Breast epithelium (tissue), 4 donors: ENCODE measurements at regions not wholly inside any gene's neighbourhood (a gene's known extent, or its start where the extent isn't known, plus 50 kb on each side); places are given as distances from the start of the nearest gene placed in this dataset.
A peak's percentile ranks its signal among the peaks of the same experiment; 100 is the strongest.

Source experiments
- DNase-seq, 2 donors: peaks; one replicate each; pipeline ENCODE4 v3.0.0-alpha.2; 2019; ENCODE audit warnings: low spot score in 2 of 2
- H3K27ac ChIP-seq, 2 donors: fragments of 200-600 bp; sonication (generic) in 1 of 2; one replicate each; pipeline ENCODE4 v1.5.1; 2016 to 2019; ENCODE audit warnings: mild to moderate bottlenecking in 1 of 2
- H3K27me3 ChIP-seq, 2 donors: fragments of 200-600 bp; sonication (generic) in 1 of 2; one replicate each; pipeline versions ENCODE4 v1.5.1 to v1.6.0; 2017 to 2019; ENCODE audit warnings: control low read depth in 1 of 2, mild to moderate bottlenecking in 1 of 2
- H3K36me3 ChIP-seq: fragments of 200-600 bp; one replicate; pipeline ENCODE4 v1.5.1; 2019
- H3K4me1 ChIP-seq, 2 donors: fragments of 200-600 bp; sonication (generic); one replicate each; pipeline ENCODE4 v1.5.1; 2016 to 2019; ENCODE audit warnings: control low read depth in 1 of 2
- H3K4me3 ChIP-seq, 3 donors: fragments of 200-600 bp; sonication (generic); 1 replicate in 2 of 3; 2 replicates in 1 of 3; pipeline ENCODE4 v1.5.1; 2016 to 2019; ENCODE audit warnings: mild to moderate bottlenecking in 3 of 3, moderate library complexity in 2 of 3
- H3K9me3 ChIP-seq, 2 donors: fragments of 200-600 bp; sonication (generic) in 1 of 2; one replicate each; pipeline ENCODE4 v1.5.1; 2016 to 2019; ENCODE audit warnings: control low read depth in 1 of 2
- CTCF ChIP-seq, 3 donors: fragments of 450-650 bp; IDR thresholded peaks; one replicate each; pipeline ENCODE4 v1.5.1; 2016 to 2017; ENCODE audit warnings: antibody characterized with exemption in 3 of 3, mild to moderate bottlenecking in 3 of 3, moderate library complexity in 3 of 3
- POLR2A ChIP-seq: fragments of 450-650 bp; IDR thresholded peaks from one replicate; pipeline ENCODE4 v1.6.1; 2016; ENCODE audit warnings: antibody characterized with exemption, mild to moderate bottlenecking, moderate library complexity
- POLR2AphosphoS5 ChIP-seq, 3 donors: sonication (generic); formaldehyde crosslinking; IDR thresholded peaks; one replicate each; pipeline ENCODE4 v1.6.1; 2017; ENCODE audit warnings: antibody characterized with exemption in 3 of 3
- intact Hi-C: fragments of 100-400 bp; cut with DNase I; formaldehyde crosslinking; loops from one replicate; pipeline ENCODE4 v1.15.1; 2023; ENCODE audit warnings: low total_unique reads

- peak overlapping the region in 2 of 3 donors; percentile 13 to 31 for H3K4me3 ChIP-seq
These were observed 106.0 kb downstream of the ADRA2C start for GRCh38 chr4:3871881-3872833.

GRCh38 chr4:3872834-3873313 lies 106.7 kb downstream of the ADRA2C start:
- Histone ChIP-seq H3K4me3 (no peak overlapping the region), H3K27me3 (peaks cover 0 to 86% of the 10 kb centered on the region in 2 donors), H3K4me1 (no peaks in the 10 kb centered on the region), H3K27ac (no peak overlapping the region), H3K36me3 (no peaks in the 10 kb centered on the region), H3K9me3 (peaks cover 0 to 7% of the 10 kb centered on the region in 2 donors)
- no peak for DNase-seq
- intact Hi-C loops: no loop called here
- no peak for TF ChIP-seq POLR2AphosphoS5 (IDR thresholded peaks at IDR 0.05)
- TF ChIP-seq CTCF (IDR thresholded peaks at IDR 0.05): no peak
- TF ChIP-seq POLR2A: no peak

More at GRCh38 chr4:3871881-3872833, 106.0 kb downstream of the ADRA2C start:
- Histone ChIP-seq H3K27ac (no peak overlapping the region), H3K4me1 (no peaks in the 10 kb centered on the region), H3K9me3 (peaks cover 0 to 4% of the 10 kb centered on the region in 2 donors), H3K36me3 (no peaks in the 10 kb centered on the region), H3K27me3 (peaks cover 0 to 83% of the 10 kb centered on the region in 2 donors)
- no peak for DNase-seq
- TF ChIP-seq CTCF (IDR thresholded peaks at IDR 0.05) (no peak), POLR2A (no peak), POLR2AphosphoS5 (IDR thresholded peaks at IDR 0.05) (no peak)
- intact Hi-C loops: no loop called here

GRCh38 chr4:3873408-3874027 lies 107.3 kb downstream of the ADRA2C start:
- Histone ChIP-seq H3K36me3 (no peaks in the 10 kb centered on the region), H3K4me3 (no peak overlapping the region), H3K27me3 (peaks cover 0 to 90% of the 10 kb centered on the region in 2 donors), H3K27ac (no peak overlapping the region), H3K4me1 (no peaks in the 10 kb centered on the region), H3K9me3 (peaks cover 0 to 7% of the 10 kb centered on the region in 2 donors)
- no peak for DNase-seq
- no peak for TF ChIP-seq CTCF (IDR thresholded peaks at IDR 0.05)
- TF ChIP-seq POLR2A: no peak
- no peak for TF ChIP-seq POLR2AphosphoS5 (IDR thresholded peaks at IDR 0.05)
- intact Hi-C loops: no loop called here

GRCh38 chr4:3874028-3874415 lies 107.8 kb downstream of the ADRA2C start:
- Histone ChIP-seq H3K27ac (no peak overlapping the region), H3K9me3 (peaks cover 0 to 5% of the 10 kb centered on the region in 2 donors), H3K27me3 (peaks cover 0 to 94% of the 10 kb centered on the region in 2 donors), H3K36me3 (no peaks in the 10 kb centered on the region), H3K4me1 (no peaks in the 10 kb centered on the region), H3K4me3 (no peak overlapping the region)
- intact Hi-C loops: no loop called here
- no peak for TF ChIP-seq CTCF (IDR thresholded peaks at IDR 0.05)
- TF ChIP-seq POLR2A: no peak
- no peak for TF ChIP-seq POLR2AphosphoS5 (IDR thresholded peaks at IDR 0.05)
- DNase-seq: no peak
